SU-DHL-6 (cell line): ENCODE measurements at regions not wholly inside any gene's neighbourhood (a gene's known extent, or its start where the extent isn't known, plus 50 kb on each side); places are given as distances from the start of the nearest gene placed in this dataset.

ENCODE experiments used
- CTCF ChIP-seq: fragments of 200-600 bp; sonication (generic); IDR thresholded peaks from one replicate; pipeline ENCODE4 v1.5.1; 2017; ENCODE audit warnings: antibody characterized with exemption, mild to moderate bottlenecking, low read length, moderate library complexity; ENCODE audit not compliant: insufficient read depth, poor library complexity, severe bottlenecking
- EZH2phosphoT487 ChIP-seq: fragments of 200-600 bp; sonication (generic), shearing (Covaris generic); conservative IDR thresholded peaks from 2 replicates; pipeline ENCODE4 v1.6.1; 2018; ENCODE audit warnings: mild to moderate bottlenecking, antibody characterized with exemption, low read length, moderate library complexity, mixed read lengths

GRCh38 chr2:41319437-41319836, 728.4 kb upstream of the PKDCC start:
- TF ChIP-seq CTCF (no peak), EZH2phosphoT487 (no peak)
